ENCODE measurements at regions not wholly inside any gene's neighbourhood (a gene's known extent, or its start where the extent isn't known, plus 50 kb on each side); places are given as distances from the start of the nearest gene placed in this dataset.

DNA sequence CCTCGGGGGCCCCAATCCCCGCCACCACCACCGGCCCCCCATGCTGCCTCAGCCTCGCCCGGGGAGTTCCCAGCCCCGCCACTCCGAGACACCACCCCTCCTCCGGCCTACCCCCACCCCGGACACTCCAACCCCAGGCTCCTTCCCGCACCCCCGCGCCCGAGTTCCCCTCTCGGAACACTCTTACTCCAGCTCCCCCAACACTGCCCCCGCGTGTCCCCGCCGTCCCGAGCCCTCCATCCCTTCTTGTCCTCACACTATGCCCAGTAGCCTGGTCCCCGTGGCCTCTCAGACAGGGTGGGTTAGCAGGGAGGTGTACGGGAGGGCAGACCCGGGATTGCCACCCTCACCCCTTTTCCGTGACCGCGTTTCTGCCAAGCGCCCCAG, 276.1 kb downstream of the BCOR start (continued):
- no peak for TF ChIP-seq NR2F2 (IDR thresholded peaks at IDR 0.05)
- TF ChIP-seq, protein P1, sequence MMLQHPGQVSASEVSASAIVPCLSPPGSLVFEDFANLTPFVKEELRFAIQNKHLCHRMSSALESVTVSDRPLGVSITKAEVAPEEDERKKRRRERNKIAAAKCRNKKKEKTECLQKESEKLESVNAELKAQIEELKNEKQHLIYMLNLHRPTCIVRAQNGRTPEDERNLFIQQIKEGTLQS (IDR thresholded peaks at IDR 0.05), result no peak

DNA sequence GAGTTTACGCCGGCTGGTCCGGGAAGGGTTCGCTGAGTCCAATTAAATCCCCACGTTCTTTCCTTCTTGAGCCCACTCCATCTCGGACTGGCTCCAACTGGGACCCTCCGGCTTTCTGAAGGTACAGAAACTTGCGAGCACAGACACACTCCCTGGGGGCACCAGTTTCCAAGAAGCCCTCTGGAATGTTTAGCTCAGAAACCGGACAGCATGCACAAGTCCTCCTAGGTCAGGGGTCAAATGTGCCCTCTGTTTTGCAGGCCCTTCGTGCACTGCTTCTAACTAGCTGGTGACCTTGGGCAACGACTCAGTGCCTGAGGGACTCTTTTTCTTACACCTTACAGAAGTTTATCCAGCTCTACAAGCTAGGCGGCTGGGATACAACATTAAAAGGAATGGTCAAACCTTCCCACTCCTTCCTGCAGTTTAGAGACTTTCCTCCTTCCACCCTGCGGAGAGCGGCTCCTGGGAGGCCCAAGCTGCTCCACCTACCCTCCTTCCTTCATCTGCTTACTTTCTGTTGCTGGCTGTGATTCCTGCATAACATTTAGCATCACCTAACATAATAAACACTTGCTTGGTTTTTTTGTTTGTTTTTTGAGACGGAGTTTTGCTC, 275.5 kb downstream of the BCOR start:
- 95% methylated on average over 15 of the region's 15 CpGs for WGBS
- Histone ChIP-seq H3K4me3 (ENCODE audit: low read depth in 1 of 3, low read length in 3 of 3) (no peak overlapping the region), H3K9me3 (ENCODE audit: control insufficient read depth in 4 of 4, low read length in 3 of 4) (peaks cover 0 to 9% (median 4%) of the 10 kb centered on the region in 4 donors), H3K27me3 (ENCODE audit: control insufficient read depth in 4 of 4, insufficient read depth in 4 of 4, low read length in 3 of 4) (no peaks in the 10 kb centered on the region), H3K4me1 (ENCODE audit: control insufficient read depth in 4 of 4, insufficient read depth in 4 of 4, low read length in 3 of 4) (peaks cover 9 to 36% (median 24%) of the 10 kb centered on the region in 4 donors), H3K9ac (ENCODE audit: low read depth in 1 of 2, low read length in 2 of 2) (no peak overlapping the region), H3K27ac (ENCODE audit: low read depth in 1 of 2, low read length in 2 of 2) (no peak overlapping the region), H3K36me3 (ENCODE audit: control insufficient read depth in 4 of 4, insufficient read depth in 3 of 4, low read depth in 1 of 4, low read length in 3 of 4) (no peaks in the 10 kb centered on the region)
- no peak for DNase-seq (ENCODE audit: low spot score)
- no peak for TF ChIP-seq GABPA (IDR thresholded peaks at IDR 0.05 in 1 of 2, conservative IDR thresholded peaks at IDR 0.05 in 1 of 2)
- TF ChIP-seq, protein P2, sequence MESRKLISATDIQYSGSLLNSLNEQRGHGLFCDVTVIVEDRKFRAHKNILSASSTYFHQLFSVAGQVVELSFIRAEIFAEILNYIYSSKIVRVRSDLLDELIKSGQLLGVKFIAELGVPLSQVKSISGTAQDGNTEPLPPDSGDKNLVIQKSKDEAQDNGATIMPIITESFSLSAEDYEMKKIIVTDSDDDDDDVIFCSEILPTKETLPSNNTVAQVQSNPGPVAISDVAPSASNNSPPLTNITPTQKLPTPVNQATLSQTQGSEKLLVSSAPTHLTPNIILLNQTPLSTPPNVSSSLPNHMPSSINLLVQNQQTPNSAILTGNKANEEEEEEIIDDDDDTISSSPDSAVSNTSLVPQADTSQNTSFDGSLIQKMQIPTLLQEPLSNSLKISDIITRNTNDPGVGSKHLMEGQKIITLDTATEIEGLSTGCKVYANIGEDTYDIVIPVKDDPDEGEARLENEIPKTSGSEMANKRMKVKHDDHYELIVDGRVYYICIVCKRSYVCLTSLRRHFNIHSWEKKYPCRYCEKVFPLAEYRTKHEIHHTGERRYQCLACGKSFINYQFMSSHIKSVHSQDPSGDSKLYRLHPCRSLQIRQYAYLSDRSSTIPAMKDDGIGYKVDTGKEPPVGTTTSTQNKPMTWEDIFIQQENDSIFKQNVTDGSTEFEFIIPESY (IDR thresholded peaks at IDR 0.05), result no peak
- no peak for TF ChIP-seq JUND (IDR thresholded peaks at IDR 0.05)
- no peak for TF ChIP-seq HNF4G (IDR thresholded peaks at IDR 0.05)
- TF ChIP-seq, protein P3, sequence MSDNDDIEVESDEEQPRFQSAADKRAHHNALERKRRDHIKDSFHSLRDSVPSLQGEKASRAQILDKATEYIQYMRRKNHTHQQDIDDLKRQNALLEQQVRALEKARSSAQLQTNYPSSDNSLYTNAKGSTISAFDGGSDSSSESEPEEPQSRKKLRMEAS (IDR thresholded peaks at IDR 0.05), result no peak

DNA sequence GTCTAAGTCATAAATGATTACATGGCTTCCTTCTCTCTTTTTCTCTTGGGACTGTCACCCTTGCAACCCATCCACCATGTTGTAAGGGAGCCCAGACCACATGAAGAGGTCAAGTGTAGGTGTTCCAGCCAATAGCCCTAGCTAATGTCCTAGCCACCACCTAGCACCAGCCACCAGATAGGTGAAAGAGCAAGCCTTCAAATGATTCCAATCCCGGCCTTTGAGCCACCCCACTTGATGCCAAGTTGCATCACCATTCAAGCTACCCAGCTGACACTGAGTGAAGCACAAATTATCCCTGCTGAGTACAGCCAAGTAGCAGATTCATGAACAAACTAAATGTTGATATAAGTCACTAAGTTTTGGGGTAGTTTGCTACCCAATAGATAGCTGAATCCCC, 274.3 kb downstream of the BCOR start:
- Histone ChIP-seq H3K4me3 (ENCODE audit: low read depth in 1 of 3, low read length in 3 of 3) (no peak overlapping the region), H3K27me3 (ENCODE audit: control insufficient read depth in 4 of 4, insufficient read depth in 4 of 4, low read length in 3 of 4) (no peaks in the 10 kb centered on the region), H3K36me3 (ENCODE audit: control insufficient read depth in 4 of 4, insufficient read depth in 3 of 4, low read depth in 1 of 4, low read length in 3 of 4) (no peaks in the 10 kb centered on the region), H3K4me1 (ENCODE audit: control insufficient read depth in 4 of 4, insufficient read depth in 4 of 4, low read length in 3 of 4) (peaks cover 5 to 26% (median 14%) of the 10 kb centered on the region in 4 donors), H3K9me3 (ENCODE audit: control insufficient read depth in 4 of 4, low read length in 3 of 4) (peaks cover 0 to 9% (median 4%) of the 10 kb centered on the region in 4 donors), H3K9ac (ENCODE audit: low read depth in 1 of 2, low read length in 2 of 2) (no peak overlapping the region), H3K27ac (ENCODE audit: low read depth in 1 of 2, low read length in 2 of 2) (no peak overlapping the region)
- TF ChIP-seq RXRA (IDR thresholded peaks at IDR 0.05) (peak; percentile 69 to 74), HNF4A (conservative IDR thresholded peaks at IDR 0.05) (peak; percentile 51 to 62), FOXA2 (IDR thresholded peaks at IDR 0.05) (no peak), SP1 (IDR thresholded peaks at IDR 0.05) (peak; percentile 65), YY1 (IDR thresholded peaks at IDR 0.05) (peak; percentile 26), RAD21 (IDR thresholded peaks at IDR 0.05) (peak; percentile 6 to 37)
- TF ChIP-seq, protein P4, sequence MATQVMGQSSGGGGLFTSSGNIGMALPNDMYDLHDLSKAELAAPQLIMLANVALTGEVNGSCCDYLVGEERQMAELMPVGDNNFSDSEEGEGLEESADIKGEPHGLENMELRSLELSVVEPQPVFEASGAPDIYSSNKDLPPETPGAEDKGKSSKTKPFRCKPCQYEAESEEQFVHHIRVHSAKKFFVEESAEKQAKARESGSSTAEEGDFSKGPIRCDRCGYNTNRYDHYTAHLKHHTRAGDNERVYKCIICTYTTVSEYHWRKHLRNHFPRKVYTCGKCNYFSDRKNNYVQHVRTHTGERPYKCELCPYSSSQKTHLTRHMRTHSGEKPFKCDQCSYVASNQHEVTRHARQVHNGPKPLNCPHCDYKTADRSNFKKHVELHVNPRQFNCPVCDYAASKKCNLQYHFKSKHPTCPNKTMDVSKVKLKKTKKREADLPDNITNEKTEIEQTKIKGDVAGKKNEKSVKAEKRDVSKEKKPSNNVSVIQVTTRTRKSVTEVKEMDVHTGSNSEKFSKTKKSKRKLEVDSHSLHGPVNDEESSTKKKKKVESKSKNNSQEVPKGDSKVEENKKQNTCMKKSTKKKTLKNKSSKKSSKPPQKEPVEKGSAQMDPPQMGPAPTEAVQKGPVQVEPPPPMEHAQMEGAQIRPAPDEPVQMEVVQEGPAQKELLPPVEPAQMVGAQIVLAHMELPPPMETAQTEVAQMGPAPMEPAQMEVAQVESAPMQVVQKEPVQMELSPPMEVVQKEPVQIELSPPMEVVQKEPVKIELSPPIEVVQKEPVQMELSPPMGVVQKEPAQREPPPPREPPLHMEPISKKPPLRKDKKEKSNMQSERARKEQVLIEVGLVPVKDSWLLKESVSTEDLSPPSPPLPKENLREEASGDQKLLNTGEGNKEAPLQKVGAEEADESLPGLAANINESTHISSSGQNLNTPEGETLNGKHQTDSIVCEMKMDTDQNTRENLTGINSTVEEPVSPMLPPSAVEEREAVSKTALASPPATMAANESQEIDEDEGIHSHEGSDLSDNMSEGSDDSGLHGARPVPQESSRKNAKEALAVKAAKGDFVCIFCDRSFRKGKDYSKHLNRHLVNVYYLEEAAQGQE (IDR thresholded peaks at IDR 0.05), result no peak
- TF ChIP-seq, protein P1 (IDR thresholded peaks at IDR 0.05), result peak; percentile 86
- no peak for DNase-seq (ENCODE audit: low spot score)
- WGBS, result 50% methylated on average over 1 of the region's 1 CpG
